Epithelial cell of proximal tubule (primary cell): ENCODE measurements at regions not wholly inside any gene's neighbourhood (a gene's known extent, or its start where the extent isn't known, plus 50 kb on each side); places are given as distances from the start of the nearest gene placed in this dataset.

Experiments used
- DNase-seq: peaks from one replicate; pipeline ENCODE4 v3.0.0-alpha.2; 2011; ENCODE audit warnings: low read depth
- H3K4me3 ChIP-seq: 2 replicates; pipeline ENCODE4 v1.5.1; 2011; ENCODE audit warnings: low read depth, mild to moderate bottlenecking, low read length
- CTCF ChIP-seq: conservative IDR thresholded peaks from 2 replicates; pipeline ENCODE4 v1.5.1; 2012; ENCODE audit warnings: low read depth, mild to moderate bottlenecking, low read length

GRCh38 chr7:27466703-27467102 is 196.0 kb downstream of the HIBADH start:
- no peak overlapping the region for H3K4me3 ChIP-seq
- no peak for TF ChIP-seq CTCF
- DNase-seq = no peak

- no peak overlapping the region for H3K4me3 ChIP-seq
- TF ChIP-seq CTCF = no peak
- no peak for DNase-seq
Measured at GRCh38 chr7:27472043-27472442, 190.6 kb downstream of the HIBADH start.
